Fibroblast of lung (primary cell): ENCODE measurements at regions not wholly inside any gene's neighbourhood (a gene's known extent, or its start where the extent isn't known, plus 50 kb on each side); places are given as distances from the start of the nearest gene placed in this dataset.

Experiments
- DNase-seq, 2 donors: peaks; one replicate each; pipeline versions ENCODE4 v3.0.0 to v3.0.0-alpha.2; 2010; ENCODE audit warnings: low read depth in 2 of 2
- H2AFZ ChIP-seq: 2 replicates; pipeline ENCODE4 v1.5.1; 2012; ENCODE audit warnings: low read length, control low read depth, inconsistent platforms
- H3K27ac ChIP-seq: 2 replicates; pipeline ENCODE4 v1.5.1; 2011; ENCODE audit warnings: low read length, control low read depth; ENCODE audit not compliant: insufficient read depth
- H3K27me3 ChIP-seq: 2 replicates; pipeline ENCODE4 v1.5.1; 2011; ENCODE audit warnings: mild to moderate bottlenecking, low read length; ENCODE audit not compliant: control insufficient read depth, insufficient read depth
- H3K36me3 ChIP-seq: 2 replicates; pipeline ENCODE4 v1.5.1; 2011; ENCODE audit warnings: low read length; ENCODE audit not compliant: control insufficient read depth, insufficient read depth
- H3K4me1 ChIP-seq: 2 replicates; pipeline ENCODE4 v1.5.1; 2011; ENCODE audit warnings: low read length; ENCODE audit not compliant: control insufficient read depth, insufficient read depth; ENCODE audit errors: extremely low read depth
- H3K4me2 ChIP-seq: 2 replicates; pipeline ENCODE4 v1.5.1; 2011; ENCODE audit warnings: low read length, control low read depth; ENCODE audit not compliant: insufficient read depth; ENCODE audit errors: extremely low read depth
- H3K4me3 ChIP-seq, 4 experiments: fragments of 200-600 bp in 1 of 4; sonication (generic) in 1 of 4; replicated peaks in 1 of 4; 2 replicates each; pipeline ENCODE4 v1.5.1; 2011 to 2016; ENCODE audit warnings: low read length in 4 of 4, low read depth in 3 of 4, mild to moderate bottlenecking in 3 of 4, control low read depth in 2 of 4, inconsistent platforms in 1 of 4, mixed read lengths in 1 of 4; ENCODE audit not compliant: insufficient read depth in 1 of 4; ENCODE audit errors: control extremely low read depth in 1 of 4
- H3K79me2 ChIP-seq: 2 replicates; pipeline ENCODE4 v1.5.1; 2012; ENCODE audit warnings: mild to moderate bottlenecking, low read length, inconsistent platforms; ENCODE audit not compliant: control insufficient read depth, insufficient read depth
- H3K9ac ChIP-seq: 2 replicates; pipeline ENCODE4 v1.5.1; 2011; ENCODE audit warnings: mild to moderate bottlenecking, low read length, control low read depth; ENCODE audit not compliant: insufficient read depth
- H3K9me3 ChIP-seq: 2 replicates; pipeline ENCODE4 v1.5.1; 2012; ENCODE audit warnings: low read depth, low read length; ENCODE audit not compliant: control insufficient read depth, insufficient read depth
- H4K20me1 ChIP-seq: 2 replicates; pipeline ENCODE4 v1.5.1; 2011; ENCODE audit warnings: low read length; ENCODE audit not compliant: control insufficient read depth, insufficient read depth; ENCODE audit errors: extremely low read depth
- CTCF ChIP-seq, 2 donors: IDR thresholded peaks in 1 of 2; conservative IDR thresholded peaks in 1 of 2; 1 replicate in 1 of 2; 2 replicates in 1 of 2; pipeline ENCODE4 v1.5.1; 2011 to 2012; ENCODE audit warnings: low read length in 2 of 2, control low read depth in 1 of 2, inconsistent platforms in 1 of 2, low read depth in 1 of 2, mild to moderate bottlenecking in 1 of 2
- EZH2 ChIP-seq: IDR thresholded peaks from 2 replicates; pipeline ENCODE4 v1.5.1; 2012; ENCODE audit warnings: low read length, control low read depth, mild to moderate bottlenecking; ENCODE audit errors: missing control alignments

DNA sequence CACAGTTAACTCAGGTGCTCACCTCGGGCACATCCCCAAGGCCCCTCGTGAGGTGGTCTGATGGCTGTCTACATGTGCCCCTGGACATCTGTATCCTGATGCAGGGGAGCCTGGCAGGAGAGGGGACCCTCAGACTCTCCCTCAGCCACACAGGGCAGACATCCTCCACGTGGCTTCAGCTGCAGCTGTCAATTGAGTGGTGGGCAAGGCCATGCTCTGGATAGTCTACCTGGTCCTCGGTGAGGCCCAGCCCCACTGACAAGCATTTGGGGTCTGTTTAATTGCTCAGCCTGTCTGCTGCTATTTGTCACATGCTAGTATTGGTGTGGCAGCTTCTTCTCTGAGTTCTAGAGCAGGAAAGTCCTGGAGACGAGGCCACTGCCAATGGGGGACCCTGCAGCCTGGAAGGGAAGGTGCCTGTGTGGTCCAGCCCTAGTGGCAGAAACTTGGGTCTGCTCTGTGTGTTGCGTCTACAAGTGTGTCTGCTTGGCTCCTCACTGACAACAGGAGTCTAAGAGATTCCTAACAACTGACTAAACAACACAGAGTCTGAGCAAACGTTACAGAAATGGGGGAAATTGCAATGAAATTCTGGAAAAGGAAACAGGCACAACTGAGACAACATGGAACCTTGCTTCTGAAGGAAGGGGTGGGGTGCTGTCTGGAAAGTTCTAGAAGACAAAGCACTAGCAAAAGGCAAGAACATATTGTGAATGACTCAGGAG, 59.3 kb upstream of the IGFBP3 start:
- Histone ChIP-seq H3K4me3 (no peak overlapping the region), H3K79me2 (no peaks in the 10 kb centered on the region), H3K36me3 (no peaks in the 10 kb centered on the region), H3K9me3 (no peaks in the 10 kb centered on the region), H3K9ac (no peak overlapping the region), H3K27ac (no peak overlapping the region), H3K4me1 (peaks cover 23% of the 10 kb centered on the region), H3K4me2 (no peak overlapping the region), H4K20me1 (no peaks in the 10 kb centered on the region), H3K27me3 (no peaks in the 10 kb centered on the region), H2AFZ (no peak overlapping the region)
- DNase-seq = peak; percentile 20 to 78
- no peak for TF ChIP-seq CTCF (conservative IDR thresholded peaks at IDR 0.05 in 1 of 2, IDR thresholded peaks at IDR 0.05 in 1 of 2; ENCODE audit: low read depth in 1 of 2, low read length in 2 of 2)
- TF ChIP-seq EZH2 = no peak

DNA sequence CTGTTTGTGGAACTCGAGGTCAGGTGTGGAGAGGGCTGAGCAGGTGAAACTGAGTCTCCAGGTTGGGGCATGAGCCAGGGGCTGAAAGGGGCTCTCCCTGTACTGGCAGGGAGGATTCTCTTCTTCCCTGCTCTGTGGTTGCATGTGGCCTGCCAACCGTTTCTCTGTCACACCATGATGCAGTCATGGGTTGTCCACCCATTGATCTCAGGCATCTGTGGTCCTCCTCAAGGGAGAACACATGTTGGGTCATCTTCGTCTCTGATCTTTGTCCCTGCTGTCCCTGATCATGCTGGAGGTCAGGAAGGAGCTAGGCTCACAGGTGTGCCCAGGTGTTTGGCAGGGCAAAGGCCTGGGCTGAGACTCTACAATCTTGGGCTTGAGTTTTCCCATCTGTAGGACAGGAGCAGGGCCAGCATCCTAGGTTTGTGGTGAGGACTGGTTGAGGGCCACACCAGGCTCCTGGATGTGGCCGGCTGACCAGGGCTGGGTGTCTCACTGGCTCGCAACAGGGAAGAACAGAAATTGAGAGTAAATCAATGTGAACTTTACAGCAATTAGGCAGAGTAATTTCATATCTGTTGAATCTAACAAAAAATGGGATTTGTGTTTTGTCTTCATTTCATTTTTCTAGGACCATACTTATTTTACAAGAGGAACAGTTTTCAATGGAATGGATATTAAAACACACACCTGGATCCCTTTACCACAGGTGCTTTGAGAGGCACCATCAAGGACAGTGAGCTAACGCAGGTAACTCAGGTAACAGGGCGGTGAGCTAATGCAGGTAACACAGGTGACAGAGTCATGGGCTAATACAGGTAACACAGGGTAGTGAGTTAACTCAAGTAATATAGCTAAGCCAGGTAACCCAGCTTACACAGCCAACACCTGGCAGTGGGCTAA, 58.5 kb upstream of the IGFBP3 start:
- H3K4me2 ChIP-seq = no peak overlapping the region
- no peak overlapping the region for H3K9ac ChIP-seq
- H3K27ac ChIP-seq = peak overlapping the region; percentile 89

More for the DNA sequence above, 58.5 kb upstream of the IGFBP3 start:
- Histone ChIP-seq H3K36me3 (no peaks in the 10 kb centered on the region), H3K79me2 (no peaks in the 10 kb centered on the region), H4K20me1 (no peaks in the 10 kb centered on the region), H3K4me1 (peaks cover 23% of the 10 kb centered on the region), H3K4me3 (no peak overlapping the region), H3K27me3 (no peaks in the 10 kb centered on the region), H3K9me3 (no peaks in the 10 kb centered on the region), H2AFZ (no peak overlapping the region)
- TF ChIP-seq CTCF (conservative IDR thresholded peaks at IDR 0.05 in 1 of 2, IDR thresholded peaks at IDR 0.05 in 1 of 2; ENCODE audit: low read depth in 1 of 2, low read length in 2 of 2) = no peak
- no peak for TF ChIP-seq EZH2
- no peak for DNase-seq
